C4-2B (cell line): ENCODE measurements at regions not wholly inside any gene's neighbourhood (a gene's known extent, or its start where the extent isn't known, plus 50 kb on each side); places are given as distances from the start of the nearest gene placed in this dataset.

ENCODE experiments used
- CTCF ChIP-seq: fragments of 450-650 bp; conservative IDR thresholded peaks from 2 replicates; pipeline ENCODE4 v1.5.1; 2017; ENCODE audit warnings: mild to moderate bottlenecking
- ZFX ChIP-seq: fragments of 450-650 bp; IDR thresholded peaks from 2 replicates; pipeline ENCODE4 v1.6.1; 2017

DNA sequence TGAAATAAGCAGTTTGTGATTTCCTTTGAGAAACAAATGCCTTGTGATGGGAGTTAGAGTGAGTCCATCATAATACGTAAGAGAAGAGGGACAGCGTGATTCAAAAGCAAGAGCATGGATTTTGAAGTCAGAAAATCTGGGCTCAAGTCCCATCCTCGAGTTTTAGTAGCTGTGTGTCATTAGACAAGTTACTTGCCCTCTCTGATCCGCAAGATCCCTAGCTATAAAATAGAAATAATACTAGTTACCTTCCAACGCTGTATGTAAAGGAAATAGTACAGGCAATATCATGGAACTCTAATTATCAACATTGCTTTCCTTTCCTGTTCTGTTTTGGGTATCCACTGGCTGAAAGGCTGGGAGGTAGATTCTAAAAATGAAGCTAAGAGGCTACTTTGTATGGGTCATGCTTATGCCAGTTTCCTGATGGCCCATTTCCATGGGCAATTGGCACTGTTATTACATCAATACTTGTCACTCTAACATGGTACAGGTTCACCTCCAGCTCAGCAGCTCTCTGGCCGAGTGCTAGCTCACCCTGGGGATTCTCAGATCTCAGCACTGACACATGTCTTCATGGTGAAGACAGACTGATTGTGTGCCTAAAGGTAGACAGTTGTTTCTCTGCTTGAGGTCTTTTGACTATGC is 241.7 kb upstream of the KLF4 start:
- TF ChIP-seq ZFX (no peak), CTCF (no peak)
